Rectal smooth muscle tissue (tissue), 1 donor: ENCODE measurements at regions not wholly inside any gene's neighbourhood (a gene's known extent, or its start where the extent isn't known, plus 50 kb on each side); places are given as distances from the start of the nearest gene placed in this dataset.

ENCODE experiments used
- H3K27ac ChIP-seq: one replicate; pipeline ENCODE4 v1.7.0; 2013; ENCODE audit warnings: low read depth, low read length, inconsistent platforms
- H3K27me3 ChIP-seq: one replicate; pipeline ENCODE4 v1.7.0; 2013; ENCODE audit warnings: low read length; ENCODE audit not compliant: control insufficient read depth, insufficient read depth
- H3K36me3 ChIP-seq: one replicate; pipeline ENCODE4 v1.7.0; 2013; ENCODE audit warnings: low read length; ENCODE audit not compliant: control insufficient read depth, insufficient read depth
- H3K4me1 ChIP-seq: one replicate; pipeline ENCODE4 v1.7.0; 2013; ENCODE audit warnings: low read length; ENCODE audit not compliant: control insufficient read depth, insufficient read depth
- H3K4me3 ChIP-seq: one replicate; pipeline ENCODE4 v1.7.0; 2013; ENCODE audit warnings: low read length
- H3K9ac ChIP-seq: one replicate; pipeline ENCODE4 v1.7.0; 2013; ENCODE audit warnings: low read length

- no peaks in the 10 kb centered on the region for H3K36me3 ChIP-seq
- no peaks in the 10 kb centered on the region for H3K27me3 ChIP-seq
- no peaks in the 10 kb centered on the region for H3K4me1 ChIP-seq
These were observed 961.6 kb upstream of the LRRTM1 start for GRCh38 chr2:81266106-81266505.

GRCh38 chr2:81263989-81264388 lies 959.4 kb upstream of the LRRTM1 start:
- H3K9ac ChIP-seq: no peak overlapping the region
- no peak overlapping the region for H3K27ac ChIP-seq
- H3K4me3 ChIP-seq: no peak overlapping the region
- H3K27me3 ChIP-seq: no peaks in the 10 kb centered on the region
- no peaks in the 10 kb centered on the region for H3K36me3 ChIP-seq
- H3K4me1 ChIP-seq: no peaks in the 10 kb centered on the region

More at GRCh38 chr2:81266106-81266505, 961.6 kb upstream of the LRRTM1 start:
- no peak overlapping the region for H3K27ac ChIP-seq
- no peak overlapping the region for H3K9ac ChIP-seq
- H3K4me3 ChIP-seq: no peak overlapping the region

- H3K4me3 ChIP-seq: no peak overlapping the region
- H3K4me1 ChIP-seq: no peaks in the 10 kb centered on the region
- H3K9ac ChIP-seq: no peak overlapping the region
- H3K27me3 ChIP-seq: no peaks in the 10 kb centered on the region
- no peaks in the 10 kb centered on the region for H3K36me3 ChIP-seq
- H3K27ac ChIP-seq: no peak overlapping the region
These were observed 955.8 kb upstream of the LRRTM1 start for GRCh38 chr2:81260320-81260719.

GRCh38 chr2:81250270-81250669 lies 945.7 kb upstream of the LRRTM1 start:
- no peaks in the 10 kb centered on the region for H3K4me1 ChIP-seq
- H3K27me3 ChIP-seq: no peaks in the 10 kb centered on the region
- no peak overlapping the region for H3K9ac ChIP-seq
- H3K4me3 ChIP-seq: no peak overlapping the region
- no peaks in the 10 kb centered on the region for H3K36me3 ChIP-seq
- no peak overlapping the region for H3K27ac ChIP-seq

- H3K4me1 ChIP-seq: no peaks in the 10 kb centered on the region
- H3K27me3 ChIP-seq: no peaks in the 10 kb centered on the region
- H3K4me3 ChIP-seq: no peak overlapping the region
- H3K9ac ChIP-seq: no peak overlapping the region
- H3K36me3 ChIP-seq: no peaks in the 10 kb centered on the region
- no peak overlapping the region for H3K27ac ChIP-seq
These were observed 944.6 kb upstream of the LRRTM1 start for GRCh38 chr2:81249152-81249551.

GRCh38 chr2:81247648-81248047 lies 943.1 kb upstream of the LRRTM1 start:
- Histone ChIP-seq H3K9ac (no peak overlapping the region), H3K27me3 (no peaks in the 10 kb centered on the region), H3K4me3 (no peak overlapping the region), H3K27ac (no peak overlapping the region), H3K36me3 (no peaks in the 10 kb centered on the region), H3K4me1 (no peaks in the 10 kb centered on the region)

GRCh38 chr2:81242501-81242900 lies 937.9 kb upstream of the LRRTM1 start:
- Histone ChIP-seq H3K9ac (no peak overlapping the region), H3K4me3 (no peak overlapping the region), H3K4me1 (no peaks in the 10 kb centered on the region), H3K36me3 (no peaks in the 10 kb centered on the region), H3K27ac (no peak overlapping the region), H3K27me3 (no peaks in the 10 kb centered on the region)

- no peaks in the 10 kb centered on the region for H3K27me3 ChIP-seq
- H3K36me3 ChIP-seq: no peaks in the 10 kb centered on the region
- no peaks in the 10 kb centered on the region for H3K4me1 ChIP-seq
- no peak overlapping the region for H3K4me3 ChIP-seq
- H3K27ac ChIP-seq: no peak overlapping the region
- H3K9ac ChIP-seq: no peak overlapping the region
These were observed 933.9 kb upstream of the LRRTM1 start for GRCh38 chr2:81238462-81238861.

- no peak overlapping the region for H3K4me3 ChIP-seq
- H3K27ac ChIP-seq: no peak overlapping the region
- H3K4me1 ChIP-seq: no peaks in the 10 kb centered on the region
These were observed 931.0 kb upstream of the LRRTM1 start for GRCh38 chr2:81235601-81236000.

GRCh38 chr2:81234711-81235110 lies 930.2 kb upstream of the LRRTM1 start:
- H3K4me3 ChIP-seq: no peak overlapping the region
- no peaks in the 10 kb centered on the region for H3K27me3 ChIP-seq
- no peak overlapping the region for H3K9ac ChIP-seq
- H3K36me3 ChIP-seq: no peaks in the 10 kb centered on the region
- H3K27ac ChIP-seq: no peak overlapping the region
- no peaks in the 10 kb centered on the region for H3K4me1 ChIP-seq

More at GRCh38 chr2:81235601-81236000, 931.0 kb upstream of the LRRTM1 start:
- H3K27me3 ChIP-seq: no peaks in the 10 kb centered on the region
- H3K9ac ChIP-seq: no peak overlapping the region
- H3K36me3 ChIP-seq: no peaks in the 10 kb centered on the region

GRCh38 chr2:81225756-81226155 lies 921.2 kb upstream of the LRRTM1 start:
- Histone ChIP-seq H3K36me3 (no peaks in the 10 kb centered on the region), H3K27me3 (no peaks in the 10 kb centered on the region), H3K27ac (no peak overlapping the region), H3K4me3 (no peak overlapping the region), H3K4me1 (no peaks in the 10 kb centered on the region), H3K9ac (no peak overlapping the region)

GRCh38 chr2:81213598-81213997 lies 909.0 kb upstream of the LRRTM1 start:
- H3K4me3 ChIP-seq: no peak overlapping the region
- H3K4me1 ChIP-seq: no peaks in the 10 kb centered on the region
- no peak overlapping the region for H3K27ac ChIP-seq
- H3K9ac ChIP-seq: no peak overlapping the region
- H3K27me3 ChIP-seq: no peaks in the 10 kb centered on the region
- no peaks in the 10 kb centered on the region for H3K36me3 ChIP-seq

- H3K27ac ChIP-seq: no peak overlapping the region
- H3K4me3 ChIP-seq: no peak overlapping the region
- no peaks in the 10 kb centered on the region for H3K27me3 ChIP-seq
- H3K9ac ChIP-seq: no peak overlapping the region
- H3K36me3 ChIP-seq: no peaks in the 10 kb centered on the region
- H3K4me1 ChIP-seq: no peaks in the 10 kb centered on the region
These were observed 901.7 kb upstream of the LRRTM1 start for GRCh38 chr2:81206216-81206615.
